ENCODE measurements at regions not wholly inside any gene's neighbourhood (a gene's known extent, or its start where the extent isn't known, plus 50 kb on each side); places are given as distances from the start of the nearest gene placed in this dataset.
A peak's percentile ranks its signal among the peaks of the same experiment; 100 is the strongest.
"Not testable (repeated sequence)": the region's sequence is repeated elsewhere in the genome, so short reads cannot be mapped to it uniquely, and the experiment has no call there.

GRCh38 chr17:20794532-20794931, 215.0 kb downstream of the CDRT15L2 start:
- H4K8ac ChIP-seq (replicated peaks; ENCODE audit: insufficient read length, low read depth, low read length); H3K9me3 ChIP-seq (ENCODE audit: control insufficient read depth, low read depth, low read length); H4K91ac ChIP-seq (ENCODE audit: insufficient read length, low read depth, low read length); H3K27me3 Mint-ChIP-seq (ENCODE audit: low read depth); H3K18ac ChIP-seq (ENCODE audit: insufficient read length, low read depth, low read length); H3K79me2 ChIP-seq (ENCODE audit: insufficient read depth, low read length); H3K23ac ChIP-seq (ENCODE audit: insufficient read length, low read depth, low read length); H2BK15ac ChIP-seq (ENCODE audit: low read depth, low read length); H3K4me3 Mint-ChIP-seq; H3K23me2 ChIP-seq (ENCODE audit: insufficient read length, low read depth, low read length, poor library complexity, severe bottlenecking); H3K9ac ChIP-seq (ENCODE audit: extremely low read depth, insufficient read length, low read length); H2BK5ac ChIP-seq (ENCODE audit: insufficient read length, low read length); H3K36me3 Mint-ChIP-seq (ENCODE audit: insufficient read depth in 1 of 3, low read depth in 3 of 3); H2BK20ac ChIP-seq (ENCODE audit: low read depth, low read length, poor library complexity, severe bottlenecking); H3K14ac ChIP-seq (ENCODE audit: insufficient read depth, low read length); H2BK120ac ChIP-seq (ENCODE audit: low read depth, low read length, poor library complexity, severe bottlenecking); H3K4me2 ChIP-seq (ENCODE audit: insufficient read depth, insufficient read length, low read length); H3T11ph ChIP-seq (ENCODE audit: low read length); H3K4me1 Mint-ChIP-seq; H3K56ac ChIP-seq (ENCODE audit: insufficient read length, low read depth, low read length); H3K79me1 ChIP-seq (ENCODE audit: insufficient read depth, low read depth, low read length, poor library complexity, severe bottlenecking); H3K4me1 ChIP-seq (ENCODE audit: insufficient read depth, low read length); H2AFZ ChIP-seq (ENCODE audit: low read length); H4K20me1 ChIP-seq (ENCODE audit: control insufficient read depth, insufficient read depth, insufficient read length); H3K9me3 Mint-ChIP-seq; H2AK5ac ChIP-seq (ENCODE audit: insufficient read length, low read length); H3K27ac ChIP-seq (ENCODE audit: insufficient read length, low read depth, low read length); H3K4ac ChIP-seq (ENCODE audit: low read depth, low read length); H4K5ac ChIP-seq (ENCODE audit: insufficient read length, low read depth, low read length); H2BK12ac ChIP-seq (ENCODE audit: insufficient read length, low read depth, low read length); H3K27me3 ChIP-seq (ENCODE audit: insufficient read depth, low read length); H3K27ac Mint-ChIP-seq: not testable (repeated sequence)
- TF ChIP-seq, protein P1, sequence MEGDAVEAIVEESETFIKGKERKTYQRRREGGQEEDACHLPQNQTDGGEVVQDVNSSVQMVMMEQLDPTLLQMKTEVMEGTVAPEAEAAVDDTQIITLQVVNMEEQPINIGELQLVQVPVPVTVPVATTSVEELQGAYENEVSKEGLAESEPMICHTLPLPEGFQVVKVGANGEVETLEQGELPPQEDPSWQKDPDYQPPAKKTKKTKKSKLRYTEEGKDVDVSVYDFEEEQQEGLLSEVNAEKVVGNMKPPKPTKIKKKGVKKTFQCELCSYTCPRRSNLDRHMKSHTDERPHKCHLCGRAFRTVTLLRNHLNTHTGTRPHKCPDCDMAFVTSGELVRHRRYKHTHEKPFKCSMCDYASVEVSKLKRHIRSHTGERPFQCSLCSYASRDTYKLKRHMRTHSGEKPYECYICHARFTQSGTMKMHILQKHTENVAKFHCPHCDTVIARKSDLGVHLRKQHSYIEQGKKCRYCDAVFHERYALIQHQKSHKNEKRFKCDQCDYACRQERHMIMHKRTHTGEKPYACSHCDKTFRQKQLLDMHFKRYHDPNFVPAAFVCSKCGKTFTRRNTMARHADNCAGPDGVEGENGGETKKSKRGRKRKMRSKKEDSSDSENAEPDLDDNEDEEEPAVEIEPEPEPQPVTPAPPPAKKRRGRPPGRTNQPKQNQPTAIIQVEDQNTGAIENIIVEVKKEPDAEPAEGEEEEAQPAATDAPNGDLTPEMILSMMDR (conservative IDR thresholded peaks at IDR 0.05): peak; percentile 65
- WGBS (ENCODE audit: extremely low coverage, insufficient read length, low lambda C conversion rate): no CpG with 5 or more reads among the region's 6 CpGs
- peak; percentile 44 for DNase-seq

All from H9 (cell line).